CD4-positive, alpha-beta T cell (primary cell): ENCODE measurements at regions not wholly inside any gene's neighbourhood (a gene's known extent, or its start where the extent isn't known, plus 50 kb on each side); places are given as distances from the start of the nearest gene placed in this dataset.

Experiments
- ATAC-seq: fragments of 200-7000 bp; cut with Tn5 transposase; one replicate; pipeline ENCODE4 v1.10.0; 2022; ENCODE audit warnings: mild to moderate bottlenecking; ENCODE audit not compliant: poor library complexity
- CTCF ChIA-PET: fragments of 350-600 bp; sonication (Branson Sonifier 250); formaldehyde crosslinking; loops from one replicate; lab custom pipeline; 2021; ENCODE audit warnings: antibody characterized with exemption, inconsistent platforms; lab: Charles Lee
- POLR2A ChIA-PET: fragments of 350-600 bp; sonication (Branson Sonifier 250); formaldehyde crosslinking; loops from one replicate; lab custom pipeline; 2021; ENCODE audit warnings: antibody characterized with exemption, inconsistent platforms; lab: Charles Lee
- DNase-seq, 14 experiments: peaks; one replicate each; pipeline ENCODE4 v3.0.0-alpha.2; 2013 to 2020; ENCODE audit warnings: mixed read lengths in 2 of 14
- H3K27ac ChIP-seq, 2 donors: one replicate each; pipeline versions ENCODE4 v1.5.1 to v1.7.0; 2013; ENCODE audit warnings: low read length in 2 of 2, low read depth in 1 of 2, mild to moderate bottlenecking in 1 of 2
- H3K27me3 ChIP-seq, 2 experiments: 1 replicate in 1 of 2; 2 replicates in 1 of 2; pipeline versions ENCODE4 v1.6.1 to v1.7.0; 2013; ENCODE audit warnings: low read length in 2 of 2, control low read depth in 1 of 2, mild to moderate bottlenecking in 1 of 2, moderate library complexity in 1 of 2; ENCODE audit not compliant: insufficient read depth in 2 of 2, control insufficient read depth in 1 of 2
- H3K36me3 ChIP-seq: one replicate; pipeline ENCODE4 v1.6.1; 2013; ENCODE audit warnings: low read length, control low read depth; ENCODE audit not compliant: insufficient read depth
- H3K4me1 ChIP-seq: one replicate; pipeline ENCODE4 v1.6.1; 2013; ENCODE audit warnings: low read length, control low read depth; ENCODE audit not compliant: insufficient read depth
- H3K4me3 ChIP-seq: one replicate; pipeline ENCODE4 v1.5.1; 2013; ENCODE audit warnings: mild to moderate bottlenecking, low read length, moderate library complexity
- H3K9me3 ChIP-seq, 2 experiments: 1 replicate in 1 of 2; 2 replicates in 1 of 2; pipeline versions ENCODE4 v1.6.1 to v1.7.0; 2013; ENCODE audit warnings: low read length in 2 of 2, mild to moderate bottlenecking in 2 of 2, control low read depth in 1 of 2, moderate library complexity in 1 of 2; ENCODE audit not compliant: control insufficient read depth in 1 of 2, insufficient read depth in 1 of 2
- H3K27ac Mint-ChIP-seq: one replicate; pipeline ENCODE4 v1.8.0; 2020; ENCODE audit warnings: mixed read lengths
- H3K27me3 Mint-ChIP-seq: one replicate; pipeline ENCODE4 v1.8.0; 2021; ENCODE audit warnings: mixed read lengths
- H3K36me3 Mint-ChIP-seq: one replicate; pipeline ENCODE4 v1.8.0; 2021; ENCODE audit warnings: low read depth, mixed read lengths
- H3K4me1 Mint-ChIP-seq: one replicate; pipeline ENCODE4 v1.8.0; 2021; ENCODE audit warnings: low read depth, mixed read lengths
- H3K4me3 Mint-ChIP-seq: one replicate; pipeline ENCODE4 v1.8.0; 2020; ENCODE audit warnings: mild to moderate bottlenecking, mixed read lengths
- H3K9me3 Mint-ChIP-seq: one replicate; pipeline ENCODE4 v1.8.0; 2020; ENCODE audit warnings: mixed read lengths
- intact Hi-C, 2 experiments: fragments of 100-400 bp; cut with DNase I in 1 of 2; cut with micrococcal nuclease in 1 of 2; formaldehyde crosslinking; loops; one replicate each; pipeline versions ENCODE4 v1.15.1 to v1.9.0; 2023 to 2025; cut with DNase I, micrococcal nuclease
- TF ChIP-seq, protein P1 (sequence below): fragments of 200-600 bp; IDR thresholded peaks from one replicate; pipeline ENCODE4 v1.8.0; 2022; ENCODE audit warnings: antibody characterized with exemption, mild to moderate bottlenecking

DNA sequence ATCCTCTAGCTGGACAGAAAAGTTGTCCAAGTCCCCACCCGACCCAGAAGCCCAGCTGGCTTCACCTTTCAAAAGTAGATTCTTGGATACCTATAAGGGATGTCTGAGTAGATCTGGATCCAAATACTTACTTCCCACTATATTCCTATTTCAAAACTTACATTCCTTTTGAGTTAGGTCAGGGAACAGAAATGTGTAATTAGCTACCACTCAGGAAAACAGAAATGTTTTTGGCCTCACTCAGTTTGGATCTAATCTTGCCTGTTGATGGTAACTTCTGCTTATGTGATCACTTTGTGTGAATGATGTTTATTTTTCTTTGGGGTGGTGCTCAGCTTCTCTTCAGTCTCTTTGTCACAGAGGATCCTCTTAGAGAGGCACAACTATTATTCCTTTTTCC is 814.4 kb upstream of the RGS18 start:
- TF ChIP-seq, protein P1, sequence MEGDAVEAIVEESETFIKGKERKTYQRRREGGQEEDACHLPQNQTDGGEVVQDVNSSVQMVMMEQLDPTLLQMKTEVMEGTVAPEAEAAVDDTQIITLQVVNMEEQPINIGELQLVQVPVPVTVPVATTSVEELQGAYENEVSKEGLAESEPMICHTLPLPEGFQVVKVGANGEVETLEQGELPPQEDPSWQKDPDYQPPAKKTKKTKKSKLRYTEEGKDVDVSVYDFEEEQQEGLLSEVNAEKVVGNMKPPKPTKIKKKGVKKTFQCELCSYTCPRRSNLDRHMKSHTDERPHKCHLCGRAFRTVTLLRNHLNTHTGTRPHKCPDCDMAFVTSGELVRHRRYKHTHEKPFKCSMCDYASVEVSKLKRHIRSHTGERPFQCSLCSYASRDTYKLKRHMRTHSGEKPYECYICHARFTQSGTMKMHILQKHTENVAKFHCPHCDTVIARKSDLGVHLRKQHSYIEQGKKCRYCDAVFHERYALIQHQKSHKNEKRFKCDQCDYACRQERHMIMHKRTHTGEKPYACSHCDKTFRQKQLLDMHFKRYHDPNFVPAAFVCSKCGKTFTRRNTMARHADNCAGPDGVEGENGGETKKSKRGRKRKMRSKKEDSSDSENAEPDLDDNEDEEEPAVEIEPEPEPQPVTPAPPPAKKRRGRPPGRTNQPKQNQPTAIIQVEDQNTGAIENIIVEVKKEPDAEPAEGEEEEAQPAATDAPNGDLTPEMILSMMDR = no peak
- ChIA-PET POLR2A (no interaction called here), CTCF (no interaction called here)
- Histone ChIP-seq H3K9me3 (peaks cover 0 to 5% of the 10 kb centered on the region in 2 experiments), H3K27me3 (no peaks in the 10 kb centered on the region), H3K27ac (no peak overlapping the region), H3K36me3 (no peaks in the 10 kb centered on the region), H3K4me3 (no peak overlapping the region), H3K4me1 (no peaks in the 10 kb centered on the region)
- no peaks in the 10 kb centered on the region for H3K27me3 Mint-ChIP-seq
- H3K27ac Mint-ChIP-seq = no peak overlapping the region
- H3K4me3 Mint-ChIP-seq = no peak overlapping the region
- H3K36me3 Mint-ChIP-seq = no peaks in the 10 kb centered on the region
- ATAC-seq (no peak), DNase-seq (no peak)
- no peaks in the 10 kb centered on the region for H3K4me1 Mint-ChIP-seq
- intact Hi-C loops = no loop called here
- H3K9me3 Mint-ChIP-seq = no peaks in the 10 kb centered on the region

DNA sequence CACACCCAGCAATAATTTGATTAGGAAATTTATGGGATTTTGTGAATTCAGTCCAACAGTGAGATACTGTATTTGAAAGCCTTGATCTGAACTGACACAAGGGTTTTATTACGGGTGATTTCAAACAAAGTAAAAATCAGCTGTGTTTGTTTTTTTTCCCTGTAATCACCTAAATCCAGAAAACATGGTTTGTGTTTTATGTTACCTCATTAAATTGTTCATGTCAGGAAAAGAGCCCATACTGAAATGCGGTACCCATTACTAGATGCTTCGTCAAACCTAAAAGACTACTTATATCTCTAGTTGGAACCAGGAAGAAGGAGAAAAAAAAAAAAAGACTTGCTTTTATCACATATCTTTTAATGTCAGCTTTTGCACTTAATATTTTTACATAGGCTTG is 811.9 kb upstream of the RGS18 start:
- ATAC-seq (no peak), DNase-seq (no peak)
- ChIA-PET CTCF (no interaction called here), POLR2A (no interaction called here)
- Histone ChIP-seq H3K27ac (no peak overlapping the region), H3K36me3 (no peaks in the 10 kb centered on the region), H3K27me3 (no peaks in the 10 kb centered on the region), H3K4me3 (no peak overlapping the region), H3K9me3 (peaks cover 0 to 10% of the 10 kb centered on the region in 2 experiments), H3K4me1 (no peaks in the 10 kb centered on the region)
- intact Hi-C loops = no loop called here
- Mint-ChIP-seq H3K4me3 (no peak overlapping the region), H3K9me3 (no peaks in the 10 kb centered on the region), H3K4me1 (no peaks in the 10 kb centered on the region), H3K27me3 (no peaks in the 10 kb centered on the region), H3K27ac (no peak overlapping the region), H3K36me3 (no peaks in the 10 kb centered on the region)
- TF ChIP-seq, protein P1 = no peak

DNA sequence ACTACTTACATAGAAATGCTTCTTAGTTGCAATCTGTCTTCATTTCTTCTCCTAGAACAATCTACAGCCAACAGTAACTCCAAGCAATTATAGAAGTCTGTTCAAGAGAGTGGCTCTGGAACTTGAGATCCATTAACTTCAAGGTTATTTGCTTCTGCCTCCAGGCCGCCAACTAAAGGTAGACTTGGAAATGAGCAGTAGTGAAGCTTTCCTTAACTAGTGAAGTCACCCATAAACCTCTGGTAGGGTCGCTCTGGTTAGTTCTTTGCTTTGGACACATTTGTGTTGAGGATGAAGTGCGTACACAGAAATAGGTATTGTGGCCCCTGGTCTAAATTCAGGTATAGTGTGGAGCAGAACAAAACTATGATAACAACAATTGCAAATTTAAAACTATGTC is 809.9 kb upstream of the RGS18 start:
- Mint-ChIP-seq H3K36me3 (no peaks in the 10 kb centered on the region), H3K27me3 (no peaks in the 10 kb centered on the region), H3K9me3 (no peaks in the 10 kb centered on the region), H3K27ac (no peak overlapping the region), H3K4me1 (no peaks in the 10 kb centered on the region), H3K4me3 (no peak overlapping the region)
- POLR2A ChIA-PET = no interaction called here
- TF ChIP-seq, protein P1 = no peak
- Histone ChIP-seq H3K4me1 (no peaks in the 10 kb centered on the region), H3K36me3 (no peaks in the 10 kb centered on the region), H3K9me3 (peaks cover 0 to 10% of the 10 kb centered on the region in 2 experiments), H3K27me3 (no peaks in the 10 kb centered on the region), H3K4me3 (no peak overlapping the region), H3K27ac (no peak overlapping the region)
- no peak for ATAC-seq
- intact Hi-C loops = no loop called here
- CTCF ChIA-PET = no interaction called here
- DNase-seq = no peak
